HL-60 (cell line): ENCODE measurements at regions not wholly inside any gene's neighbourhood (a gene's known extent, or its start where the extent isn't known, plus 50 kb on each side); places are given as distances from the start of the nearest gene placed in this dataset.

Experiments
- CTCF ChIP-seq: IDR thresholded peaks from one replicate; pipeline ENCODE4 v1.5.1; 2011; ENCODE audit warnings: low read length, control low read depth, inconsistent platforms; ENCODE audit not compliant: insufficient read depth
- SPI1 ChIP-seq: IDR thresholded peaks from 2 replicates; pipeline ENCODE4 v1.6.1; 2012; ENCODE audit warnings: low read depth, mild to moderate bottlenecking, borderline replicate concordance

DNA sequence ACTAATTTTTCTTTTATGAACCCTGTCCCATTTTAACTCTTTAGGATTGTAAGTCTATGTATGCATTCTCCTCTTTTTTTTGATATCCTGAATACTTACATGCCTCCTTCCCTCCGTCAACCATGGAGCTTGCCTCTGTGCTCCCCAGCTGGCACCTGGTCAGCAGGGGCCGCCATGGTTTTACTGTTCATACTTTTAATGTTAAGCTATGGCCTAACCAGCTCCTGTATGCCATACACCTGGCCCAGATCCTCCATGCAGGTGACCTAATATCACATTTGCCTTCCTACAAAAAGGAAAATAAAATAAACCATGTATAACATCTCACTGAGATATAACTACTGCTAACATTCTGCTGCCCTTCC lies 283.1 kb upstream of the TRIB2 start:
- TF ChIP-seq CTCF: no peak
- TF ChIP-seq SPI1: no peak
